Esophagus muscularis mucosa (tissue), 4 donors: ENCODE measurements at regions not wholly inside any gene's neighbourhood (a gene's known extent, or its start where the extent isn't known, plus 50 kb on each side); places are given as distances from the start of the nearest gene placed in this dataset.

ENCODE experiments used
- DNase-seq: peaks from one replicate; pipeline ENCODE4 v3.0.0-alpha.2; 2017; ENCODE audit errors: extremely low spot score
- H3K27ac ChIP-seq, 4 donors: fragments of 200-600 bp; sonication (generic); replicated peaks in 1 of 4; 1 replicate in 3 of 4; 2 replicates in 1 of 4; pipeline ENCODE4 v1.5.1; 2016 to 2019; ENCODE audit warnings: mild to moderate bottlenecking in 1 of 4
- H3K27me3 ChIP-seq, 4 donors: fragments of 200-600 bp; sonication (generic); one replicate each; pipeline versions ENCODE4 v1.5.1 to v1.6.0; 2016 to 2019
- H3K36me3 ChIP-seq, 4 donors: fragments of 200-600 bp; sonication (generic); one replicate each; pipeline ENCODE4 v1.5.1; 2016 to 2019
- H3K4me1 ChIP-seq, 4 donors: fragments of 200-600 bp; sonication (generic); one replicate each; pipeline ENCODE4 v1.5.1; 2016 to 2019
- H3K4me3 ChIP-seq, 4 donors: fragments of 200-600 bp; sonication (generic); 1 replicate in 2 of 4; 2 replicates in 2 of 4; pipeline ENCODE4 v1.5.1; 2016 to 2019; ENCODE audit warnings: mild to moderate bottlenecking in 4 of 4, moderate library complexity in 1 of 4
- H3K9me3 ChIP-seq, 4 donors: fragments of 200-600 bp; sonication (generic); 1 replicate in 3 of 4; 2 replicates in 1 of 4; pipeline ENCODE4 v1.5.1; 2016 to 2019
- EP300 ChIP-seq: sonication (generic); formaldehyde crosslinking; IDR thresholded peaks from one replicate; pipeline ENCODE4 v1.6.1; 2017; ENCODE audit warnings: antibody characterized with exemption
- POLR2A ChIP-seq: fragments of 450-650 bp; IDR thresholded peaks from one replicate; pipeline ENCODE4 v1.6.1; 2017; ENCODE audit warnings: antibody characterized with exemption, moderate library complexity, mild to moderate bottlenecking, low read depth
- POLR2AphosphoS5 ChIP-seq, 2 donors: sonication (generic); formaldehyde crosslinking; IDR thresholded peaks; one replicate each; pipeline ENCODE4 v1.6.1; 2017; ENCODE audit warnings: antibody characterized with exemption in 2 of 2
- WGBS: methylation state at CpG from one replicate; pipeline ENCODE4 v1.1.5; 2018; 5-methylcytosine and 5-hydroxymethylcytosine counted together
- intact Hi-C: fragments of 100-400 bp; cut with DNase I; formaldehyde crosslinking; loops from one replicate; pipeline ENCODE4 v1.15.1; 2023
- TF ChIP-seq, protein P1 (sequence below), 3 experiments: fragments of 200-600 bp in 2 of 3; fragments of 450-650 bp in 1 of 3; sonication (generic) in 2 of 3; IDR thresholded peaks; one replicate each; pipeline ENCODE4 v1.5.1; 2017 to 2019; ENCODE audit warnings: antibody characterized with exemption in 3 of 3, mild to moderate bottlenecking in 2 of 3, moderate library complexity in 1 of 3

DNA sequence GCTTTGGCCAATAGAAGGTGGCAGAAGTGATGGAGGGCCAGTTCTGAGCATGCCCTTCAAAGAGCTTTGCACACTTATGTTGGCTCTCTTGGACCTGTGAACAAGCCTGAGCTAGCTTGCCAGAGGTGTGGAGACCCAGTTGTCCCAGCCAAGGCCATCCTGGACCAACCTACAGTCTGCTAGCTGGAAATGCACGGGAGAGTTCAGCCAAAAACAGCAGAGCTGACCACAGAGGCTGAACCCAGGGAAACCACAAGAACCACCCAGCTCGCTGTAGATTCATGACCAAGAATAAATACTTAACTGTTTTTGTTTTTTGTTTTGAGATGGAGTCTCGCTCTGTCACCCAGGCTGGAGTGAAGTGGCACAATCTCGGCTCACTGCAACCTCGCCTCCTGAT is 65.4 kb upstream of the HAND1 start:
- no peak overlapping the region for H3K27ac ChIP-seq
- intact Hi-C loops = no loop called here
- 76% methylated on average over 5 of the region's 5 CpGs for WGBS

DNA sequence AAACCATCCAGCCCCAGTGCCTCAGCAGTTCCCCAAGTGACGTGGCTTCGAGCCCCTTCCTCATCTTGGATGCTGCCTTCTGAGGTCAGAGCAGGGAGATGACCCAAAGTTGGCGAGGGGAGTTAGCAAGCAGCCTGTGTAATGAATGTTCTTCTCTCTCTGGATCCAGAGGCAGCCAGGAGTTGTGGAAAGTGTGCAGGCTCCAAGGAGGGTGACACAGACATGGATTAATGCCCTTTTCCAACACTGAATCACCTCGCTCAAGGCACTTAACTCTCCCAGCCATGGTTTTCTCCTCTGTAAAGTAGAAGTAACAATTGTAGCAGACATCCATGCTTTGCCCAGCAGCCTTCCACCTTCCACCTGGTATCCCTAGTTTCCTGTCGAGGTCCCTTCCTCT is 64.6 kb upstream of the HAND1 start:
- Histone ChIP-seq H3K4me1 (no peaks in the 10 kb centered on the region), H3K27me3 (peaks cover 0 to 73% (median 0%) of the 10 kb centered on the region in 4 donors), H3K9me3 (no peaks in the 10 kb centered on the region), H3K36me3 (no peaks in the 10 kb centered on the region), H3K4me3 (no peak overlapping the region), H3K27ac (no peak overlapping the region)
- WGBS = 71% methylated on average over 5 of the region's 5 CpGs
- TF ChIP-seq EP300 = no peak
- TF ChIP-seq, protein P1, sequence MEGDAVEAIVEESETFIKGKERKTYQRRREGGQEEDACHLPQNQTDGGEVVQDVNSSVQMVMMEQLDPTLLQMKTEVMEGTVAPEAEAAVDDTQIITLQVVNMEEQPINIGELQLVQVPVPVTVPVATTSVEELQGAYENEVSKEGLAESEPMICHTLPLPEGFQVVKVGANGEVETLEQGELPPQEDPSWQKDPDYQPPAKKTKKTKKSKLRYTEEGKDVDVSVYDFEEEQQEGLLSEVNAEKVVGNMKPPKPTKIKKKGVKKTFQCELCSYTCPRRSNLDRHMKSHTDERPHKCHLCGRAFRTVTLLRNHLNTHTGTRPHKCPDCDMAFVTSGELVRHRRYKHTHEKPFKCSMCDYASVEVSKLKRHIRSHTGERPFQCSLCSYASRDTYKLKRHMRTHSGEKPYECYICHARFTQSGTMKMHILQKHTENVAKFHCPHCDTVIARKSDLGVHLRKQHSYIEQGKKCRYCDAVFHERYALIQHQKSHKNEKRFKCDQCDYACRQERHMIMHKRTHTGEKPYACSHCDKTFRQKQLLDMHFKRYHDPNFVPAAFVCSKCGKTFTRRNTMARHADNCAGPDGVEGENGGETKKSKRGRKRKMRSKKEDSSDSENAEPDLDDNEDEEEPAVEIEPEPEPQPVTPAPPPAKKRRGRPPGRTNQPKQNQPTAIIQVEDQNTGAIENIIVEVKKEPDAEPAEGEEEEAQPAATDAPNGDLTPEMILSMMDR (IDR thresholded peaks at IDR 0.05) = no peak
- TF ChIP-seq POLR2AphosphoS5 (IDR thresholded peaks at IDR 0.05) = no peak
- TF ChIP-seq POLR2A = no peak
- intact Hi-C loops = no loop called here
- DNase-seq = peak; percentile 80

More for the DNA sequence above, 65.4 kb upstream of the HAND1 start:
- H3K4me1 ChIP-seq = no peaks in the 10 kb centered on the region
- DNase-seq = no peak
- TF ChIP-seq EP300 (no peak), POLR2A (no peak), POLR2AphosphoS5 (IDR thresholded peaks at IDR 0.05) (no peak)
- TF ChIP-seq, protein P1 (IDR thresholded peaks at IDR 0.05) = no peak
- H3K4me3 ChIP-seq = no peak overlapping the region
- peaks cover 0 to 69% (median 0%) of the 10 kb centered on the region in 4 donors for H3K27me3 ChIP-seq
- no peaks in the 10 kb centered on the region for H3K36me3 ChIP-seq
- H3K9me3 ChIP-seq = no peaks in the 10 kb centered on the region

DNA sequence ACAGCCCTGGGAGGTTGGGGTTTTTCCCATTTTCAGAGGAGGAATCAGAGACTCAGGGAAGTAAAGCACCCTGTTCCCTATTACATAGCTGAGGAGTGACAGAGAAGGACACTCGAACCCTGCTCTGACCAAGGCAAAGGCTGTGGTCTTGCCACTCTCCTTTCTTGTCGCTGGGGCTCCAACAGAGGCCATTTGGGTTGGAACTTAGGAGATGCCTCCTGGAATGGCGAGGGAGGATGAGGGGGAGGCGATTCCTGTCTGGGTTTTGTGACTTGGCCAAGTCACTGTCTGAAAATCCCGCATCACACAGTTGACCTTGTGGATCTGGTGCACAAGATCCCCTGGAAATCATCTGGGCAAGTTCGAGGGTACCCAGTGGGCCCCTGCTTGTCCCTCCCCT is 64.0 kb upstream of the HAND1 start:
- Histone ChIP-seq H3K27ac (no peak overlapping the region), H3K9me3 (no peaks in the 10 kb centered on the region), H3K27me3 (peaks cover 0 to 73% (median 0%) of the 10 kb centered on the region in 4 donors), H3K36me3 (no peaks in the 10 kb centered on the region), H3K4me3 (no peak overlapping the region), H3K4me1 (no peaks in the 10 kb centered on the region)
- no peak for TF ChIP-seq POLR2AphosphoS5 (IDR thresholded peaks at IDR 0.05)
- TF ChIP-seq, protein P1 (IDR thresholded peaks at IDR 0.05) = no peak
- no peak for TF ChIP-seq EP300
- no peak for TF ChIP-seq POLR2A
- intact Hi-C loops = no loop called here
- DNase-seq = peak; percentile 82
- 68% methylated on average over 6 of the region's 6 CpGs for WGBS

DNA sequence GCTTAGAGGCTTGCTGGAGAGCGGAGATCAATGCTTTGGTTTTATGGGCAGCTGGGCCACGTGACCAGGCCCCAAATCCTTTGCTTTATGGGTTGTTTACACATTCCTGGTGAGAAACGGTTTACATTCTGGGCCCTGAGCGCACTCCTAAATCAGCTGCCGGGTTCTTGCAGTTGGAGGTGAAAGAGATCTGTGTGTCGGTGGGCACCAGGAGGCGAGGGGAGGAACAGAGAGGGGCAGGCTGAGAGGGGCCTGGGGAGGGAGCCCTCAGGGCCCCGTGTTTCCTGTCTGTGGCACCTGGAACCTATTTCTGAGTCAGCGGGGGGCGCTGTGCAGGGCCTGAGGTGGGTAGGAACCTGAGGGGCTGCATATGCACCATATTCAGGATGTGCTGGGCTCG is 63.5 kb upstream of the HAND1 start:
- Histone ChIP-seq H3K27ac (no peak overlapping the region), H3K4me3 (no peak overlapping the region), H3K27me3 (peaks cover 0 to 73% (median 0%) of the 10 kb centered on the region in 4 donors), H3K4me1 (no peaks in the 10 kb centered on the region), H3K9me3 (no peaks in the 10 kb centered on the region), H3K36me3 (no peaks in the 10 kb centered on the region)
- peak; percentile 80 for DNase-seq
- WGBS = 49% methylated on average over 6 of the region's 11 CpGs
- intact Hi-C loops = no loop called here
- TF ChIP-seq, protein P1 (IDR thresholded peaks at IDR 0.05) = peak in 1 of 3 experiments; percentile 7
- no peak for TF ChIP-seq POLR2A

DNA sequence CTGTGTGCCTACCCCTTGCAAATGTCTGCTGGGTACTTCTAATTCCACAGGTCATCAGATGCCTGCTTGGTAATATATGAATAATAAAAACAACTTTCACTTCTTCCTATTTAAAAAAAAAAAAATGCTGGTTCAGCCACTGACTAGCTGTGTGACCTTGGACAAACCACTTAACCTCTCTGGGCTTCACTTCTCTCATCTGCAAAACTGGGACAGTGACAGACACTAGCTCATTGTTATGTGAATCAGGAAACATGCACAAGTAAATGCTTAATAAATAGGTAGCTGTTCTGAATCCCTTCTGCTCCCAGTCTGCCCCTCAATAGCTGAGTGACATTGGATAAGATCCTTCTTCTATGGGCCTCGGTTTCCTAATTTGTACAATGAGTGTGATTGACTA is 62.6 kb upstream of the HAND1 start:
- H3K36me3 ChIP-seq = no peaks in the 10 kb centered on the region
- peaks cover 0 to 68% (median 0%) of the 10 kb centered on the region in 4 donors for H3K27me3 ChIP-seq
- no peak overlapping the region for H3K4me3 ChIP-seq
- no peak for DNase-seq
- TF ChIP-seq, protein P1 (IDR thresholded peaks at IDR 0.05) = no peak
- TF ChIP-seq POLR2AphosphoS5 (IDR thresholded peaks at IDR 0.05) (no peak), POLR2A (no peak), EP300 (no peak)
- no peaks in the 10 kb centered on the region for H3K9me3 ChIP-seq
- intact Hi-C loops = no loop called here
- H3K27ac ChIP-seq = no peak overlapping the region
- no peaks in the 10 kb centered on the region for H3K4me1 ChIP-seq
- WGBS = 90% methylated on average over 1 of the region's 1 CpG
